Ovary (tissue), 7 donors: ENCODE measurements at regions not wholly inside any gene's neighbourhood (a gene's known extent, or its start where the extent isn't known, plus 50 kb on each side); places are given as distances from the start of the nearest gene placed in this dataset.

ENCODE experiments used
- DNase-seq, 5 donors: peaks; one replicate each; pipeline ENCODE4 v3.0.0-alpha.2; 2019 to 2020
- H3K27ac ChIP-seq, 2 donors: fragments of 200-600 bp; one replicate each; pipeline versions ENCODE4 v1.5.1 to v1.8.0; 2019 to 2022
- H3K27me3 ChIP-seq: fragments of 200-600 bp; one replicate; pipeline ENCODE4 v1.8.0; 2022
- H3K36me3 ChIP-seq: fragments of 200-600 bp; sonication (generic); one replicate; pipeline ENCODE4 v1.5.1; 2019
- H3K4me1 ChIP-seq: one replicate; pipeline ENCODE4 v1.8.1; 2013; ENCODE audit warnings: mild to moderate bottlenecking, moderate library complexity; ENCODE audit not compliant: insufficient read depth
- H3K4me3 ChIP-seq: fragments of 200-600 bp; sonication (generic); one replicate; pipeline ENCODE4 v1.5.1; 2017
- H3K9me3 ChIP-seq, 2 donors: fragments of 200-600 bp in 1 of 2; sonication (generic) in 1 of 2; one replicate each; pipeline versions ENCODE4 v1.5.1 to v1.8.1; 2013 to 2019; ENCODE audit warnings: mild to moderate bottlenecking in 1 of 2, moderate library complexity in 1 of 2
- EP300 ChIP-seq: sonication (generic); formaldehyde crosslinking; IDR thresholded peaks from one replicate; pipeline ENCODE4 v1.6.1; 2017; ENCODE audit warnings: antibody characterized with exemption
- POLR2A ChIP-seq: fragments of 450-650 bp; IDR thresholded peaks from one replicate; pipeline ENCODE4 v1.6.1; 2017; ENCODE audit warnings: antibody characterized with exemption, mild to moderate bottlenecking, moderate library complexity
- WGBS, 3 donors: extraction: QIAGEN DNeasy Blood & Tissue Kit in 1 of 3; methylation state at CpG; one replicate each; pipeline versions ENCODE4 v1.1.5 to v1.1.7; 2013 to 2017; 5-methylcytosine and 5-hydroxymethylcytosine counted together
- intact Hi-C, 4 donors: fragments of 100-400 bp; cut with DNase I; formaldehyde crosslinking; loops; one replicate each; pipeline versions ENCODE4 v1.11.0 to v1.15.1; 2022 to 2023
- TF ChIP-seq, protein P1 (sequence below), 3 donors: fragments of 450-650 bp in 2 of 3; fragments of 200-600 bp in 1 of 3; IDR thresholded peaks; one replicate each; pipeline versions ENCODE4 v1.5.1 to v1.8.0; 2016 to 2022; ENCODE audit warnings: antibody characterized with exemption in 3 of 3, mild to moderate bottlenecking in 1 of 3
- donor health status: DM: no; HTN: no; CAD: no; lungs with moderate emphysema.
- donor health status: DM: no; HTN: no; CAD: no.
- donor health status: Bipolar disorder and iron deficiency.
- donor health status: DM: no; HTN: no; CAD: no.
- donor health status: DM: yes; HTN: yes; CAD: no.

DNA sequence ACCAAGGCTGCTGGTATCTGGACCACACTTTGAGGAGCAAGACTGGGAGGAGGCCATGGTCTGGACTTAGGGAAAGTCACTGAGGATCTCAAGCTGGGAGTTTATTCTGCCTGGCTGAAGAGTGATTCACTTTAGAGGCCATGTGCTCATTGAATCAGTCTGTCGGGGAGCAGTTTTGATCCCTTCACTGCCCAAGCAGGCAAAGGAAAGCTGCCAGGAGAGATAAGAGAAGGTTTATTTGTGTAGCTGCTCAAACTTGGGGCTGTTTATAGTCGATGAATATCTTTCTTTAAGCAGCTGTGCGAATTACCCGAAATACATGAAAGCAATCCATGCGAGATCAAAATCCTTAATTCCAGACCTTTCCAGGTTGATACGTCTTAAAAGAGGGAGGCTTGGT is 544.4 kb upstream of the EEF2KMT start:
- 48 to 54% (median 53%) methylated on average over 6 of the region's 6 CpGs for WGBS, 3 donors
- H3K9me3 ChIP-seq = no peaks in the 10 kb centered on the region
- intact Hi-C loops = no loop called here
- TF ChIP-seq POLR2A = no peak
- TF ChIP-seq, protein P1, sequence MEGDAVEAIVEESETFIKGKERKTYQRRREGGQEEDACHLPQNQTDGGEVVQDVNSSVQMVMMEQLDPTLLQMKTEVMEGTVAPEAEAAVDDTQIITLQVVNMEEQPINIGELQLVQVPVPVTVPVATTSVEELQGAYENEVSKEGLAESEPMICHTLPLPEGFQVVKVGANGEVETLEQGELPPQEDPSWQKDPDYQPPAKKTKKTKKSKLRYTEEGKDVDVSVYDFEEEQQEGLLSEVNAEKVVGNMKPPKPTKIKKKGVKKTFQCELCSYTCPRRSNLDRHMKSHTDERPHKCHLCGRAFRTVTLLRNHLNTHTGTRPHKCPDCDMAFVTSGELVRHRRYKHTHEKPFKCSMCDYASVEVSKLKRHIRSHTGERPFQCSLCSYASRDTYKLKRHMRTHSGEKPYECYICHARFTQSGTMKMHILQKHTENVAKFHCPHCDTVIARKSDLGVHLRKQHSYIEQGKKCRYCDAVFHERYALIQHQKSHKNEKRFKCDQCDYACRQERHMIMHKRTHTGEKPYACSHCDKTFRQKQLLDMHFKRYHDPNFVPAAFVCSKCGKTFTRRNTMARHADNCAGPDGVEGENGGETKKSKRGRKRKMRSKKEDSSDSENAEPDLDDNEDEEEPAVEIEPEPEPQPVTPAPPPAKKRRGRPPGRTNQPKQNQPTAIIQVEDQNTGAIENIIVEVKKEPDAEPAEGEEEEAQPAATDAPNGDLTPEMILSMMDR (IDR thresholded peaks at IDR 0.05) = no peak
- no peak for TF ChIP-seq EP300
- H3K27me3 ChIP-seq = no peaks in the 10 kb centered on the region
- DNase-seq = no peak
- H3K36me3 ChIP-seq = no peaks in the 10 kb centered on the region
- H3K4me1 ChIP-seq = no peaks in the 10 kb centered on the region
- H3K4me3 ChIP-seq = no peak overlapping the region
- H3K27ac ChIP-seq = no peak overlapping the region

DNA sequence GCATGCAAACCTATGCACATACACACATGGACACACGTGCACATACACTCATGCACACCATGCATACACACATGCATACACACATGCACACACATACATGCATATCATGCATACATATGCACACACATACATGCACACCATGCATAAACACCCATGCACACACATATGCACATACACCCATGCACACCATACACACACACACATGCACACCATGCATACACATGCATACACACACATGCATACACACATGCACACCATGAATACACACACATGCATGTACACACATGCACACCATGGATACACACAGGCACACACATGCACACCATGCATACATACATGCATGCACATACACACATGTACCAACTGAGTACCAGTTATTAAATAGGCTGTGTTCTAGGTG is 543.3 kb upstream of the EEF2KMT start:
- H3K9me3 ChIP-seq = no peaks in the 10 kb centered on the region
- WGBS, 3 donors = 92 to 100% (median 97%) methylated on average over 1 of the region's 1 CpG
- no peak overlapping the region for H3K4me3 ChIP-seq
- intact Hi-C loops = no loop called here
- H3K27me3 ChIP-seq = no peaks in the 10 kb centered on the region
- no peak for DNase-seq
- TF ChIP-seq EP300 = no peak
- TF ChIP-seq, protein P1 (IDR thresholded peaks at IDR 0.05) = no peak
- no peak for TF ChIP-seq POLR2A
- no peaks in the 10 kb centered on the region for H3K36me3 ChIP-seq
- H3K4me1 ChIP-seq = no peaks in the 10 kb centered on the region
- H3K27ac ChIP-seq = no peak overlapping the region

DNA sequence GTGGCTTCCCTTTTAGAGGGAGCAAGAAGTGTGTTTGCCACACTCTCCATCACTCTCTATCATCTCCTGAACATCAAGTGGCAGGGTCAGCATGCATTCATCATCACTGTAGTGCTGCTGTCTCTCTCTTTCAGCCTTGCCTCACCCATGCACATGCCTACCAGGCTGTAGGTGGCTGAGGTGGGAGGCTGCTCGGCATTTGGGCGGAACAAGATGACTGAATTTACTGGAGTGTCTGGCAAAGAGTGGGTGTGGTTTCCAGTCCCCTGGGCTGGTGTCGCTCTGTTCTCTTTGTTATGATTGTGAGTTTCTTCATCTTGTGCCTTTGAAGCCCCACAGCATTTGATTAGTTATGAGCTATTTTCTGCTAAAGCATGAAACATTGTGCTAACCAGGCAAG is 541.9 kb upstream of the EEF2KMT start:
- H3K27ac ChIP-seq = no peak overlapping the region
- H3K36me3 ChIP-seq = no peaks in the 10 kb centered on the region
- intact Hi-C loops = no loop called here
- H3K9me3 ChIP-seq = no peaks in the 10 kb centered on the region
- no peaks in the 10 kb centered on the region for H3K27me3 ChIP-seq
- H3K4me1 ChIP-seq = no peaks in the 10 kb centered on the region
- TF ChIP-seq, protein P1 (IDR thresholded peaks at IDR 0.05) = no peak
- TF ChIP-seq EP300 = no peak
- no peak overlapping the region for H3K4me3 ChIP-seq
- no peak for DNase-seq
- 48 to 74% (median 56%) methylated on average over 3 of the region's 3 CpGs for WGBS, 3 donors

DNA sequence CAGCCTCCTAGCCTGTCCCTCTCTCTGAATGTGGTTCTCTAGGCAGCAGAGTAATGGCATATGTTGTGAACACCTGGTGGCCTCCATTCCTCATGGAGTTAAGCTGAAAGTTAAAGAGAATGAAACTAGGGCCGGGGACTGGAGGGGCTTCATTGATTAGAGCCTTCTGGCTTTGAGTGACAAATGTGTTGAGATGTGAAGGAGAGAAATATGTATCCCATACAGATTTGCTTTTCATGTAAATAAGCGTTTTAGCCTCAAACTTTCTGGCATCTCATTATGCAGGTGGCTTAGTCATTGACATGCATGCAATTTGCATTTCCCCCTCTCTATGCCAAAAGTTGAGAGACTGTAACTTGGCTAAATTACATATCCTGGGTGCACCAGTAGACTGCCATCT is 537.7 kb upstream of the EEF2KMT start:
- TF ChIP-seq EP300 (no peak), POLR2A (no peak)
- TF ChIP-seq, protein P1 (IDR thresholded peaks at IDR 0.05) = no peak
- WGBS, 3 donors = 72 to 79% (median 78%) methylated on average over 2 of the region's 2 CpGs
- intact Hi-C loops = no loop called here
- H3K36me3 ChIP-seq = no peaks in the 10 kb centered on the region
- DNase-seq = no peak
- no peak overlapping the region for H3K4me3 ChIP-seq
- H3K4me1 ChIP-seq = no peaks in the 10 kb centered on the region
- H3K27me3 ChIP-seq = no peaks in the 10 kb centered on the region
- no peaks in the 10 kb centered on the region for H3K9me3 ChIP-seq
- H3K27ac ChIP-seq = no peak overlapping the region

DNA sequence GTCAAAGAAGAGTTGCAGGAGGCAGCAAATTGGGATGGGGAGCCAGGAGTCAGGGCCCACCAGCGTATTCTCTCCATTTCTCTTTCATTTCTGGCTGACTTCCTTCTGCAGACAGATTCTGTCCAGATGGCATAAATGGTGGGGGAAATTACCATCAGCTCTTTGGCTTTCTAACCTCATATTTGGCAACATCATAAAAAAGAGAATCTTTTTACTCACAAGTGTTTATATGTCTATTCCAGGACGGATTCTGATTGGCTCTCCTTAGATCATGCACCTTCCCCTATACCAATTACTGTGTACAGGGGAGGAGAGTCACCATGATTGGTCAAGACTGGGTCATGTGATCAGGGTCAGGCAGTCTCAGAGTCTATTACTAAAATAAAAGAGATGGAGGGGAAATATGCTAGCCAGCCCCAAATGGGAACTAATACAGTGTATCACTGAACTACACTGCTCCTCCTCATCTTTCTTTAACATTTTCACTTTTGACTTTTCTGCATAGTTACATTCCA is 537.1 kb upstream of the EEF2KMT start:
- Histone ChIP-seq H3K36me3 (no peaks in the 10 kb centered on the region), H3K9me3 (no peaks in the 10 kb centered on the region), H3K4me1 (no peaks in the 10 kb centered on the region), H3K27ac (no peak overlapping the region), H3K27me3 (no peaks in the 10 kb centered on the region), H3K4me3 (no peak overlapping the region)
- intact Hi-C loops = no loop called here
- DNase-seq = no peak
- TF ChIP-seq EP300 (no peak), POLR2A (no peak)
- TF ChIP-seq, protein P1 (IDR thresholded peaks at IDR 0.05) = no peak
- 37 to 51% (median 46%) methylated on average over 2 of the region's 2 CpGs for WGBS, 3 donors
